Activated T-helper 1 cell treated with anti-CD3 and anti-CD28 coated beads, Interleukin-2, amount 50 U/mL, for 16 hours (primary cell): ENCODE measurements at regions not wholly inside any gene's neighbourhood (a gene's known extent, or its start where the extent isn't known, plus 50 kb on each side); places are given as distances from the start of the nearest gene placed in this dataset.

Experiments
- DNase-seq, 2 donors: peaks; one replicate each; pipeline ENCODE4 v3.0.0-alpha.2; 2020; ENCODE audit warnings: low read depth in 1 of 2, low spot score in 1 of 2

DNA sequence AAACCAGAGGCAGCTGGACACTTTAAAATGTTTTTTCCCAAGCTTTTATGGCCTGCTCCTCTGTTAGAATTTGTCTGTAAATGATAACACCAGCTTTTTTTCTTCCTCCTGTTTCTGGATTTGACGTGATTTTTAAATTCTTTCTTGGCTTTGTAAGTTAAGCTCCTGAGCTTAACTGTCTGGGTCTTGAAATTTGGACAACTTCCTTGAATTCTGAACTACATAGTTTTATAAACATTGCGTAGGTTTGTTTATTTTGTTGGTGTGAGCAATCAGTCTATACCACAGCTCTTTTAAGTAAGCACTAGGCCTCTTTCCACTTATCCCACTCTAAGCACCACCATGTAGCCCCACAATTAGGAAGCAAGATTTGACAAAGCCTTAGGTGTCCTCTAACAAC, 144.4 kb upstream of the GUCY1A1 start:
- DNase-seq, result no peak

DNA sequence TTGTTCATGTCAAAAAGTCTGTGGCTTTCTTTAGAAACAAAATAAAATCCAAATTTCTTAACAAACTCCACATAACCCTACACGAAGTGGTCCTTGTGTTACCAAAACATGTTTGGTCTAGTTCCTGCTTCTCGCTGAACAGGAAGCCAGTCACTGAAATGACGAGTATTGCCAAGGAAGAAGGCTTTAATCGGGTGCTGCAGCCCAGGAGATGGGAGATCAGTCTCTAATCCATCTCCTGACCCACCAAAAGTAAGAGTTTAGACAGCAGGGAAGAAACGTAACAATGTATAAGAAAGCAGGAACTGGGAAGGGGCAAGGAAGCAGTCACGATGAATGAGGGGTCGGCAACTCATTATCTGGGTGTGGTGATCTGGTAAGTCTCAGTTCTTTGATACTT, 144.6 kb upstream of the MAP9 start:
- DNase-seq, result no peak

DNA sequence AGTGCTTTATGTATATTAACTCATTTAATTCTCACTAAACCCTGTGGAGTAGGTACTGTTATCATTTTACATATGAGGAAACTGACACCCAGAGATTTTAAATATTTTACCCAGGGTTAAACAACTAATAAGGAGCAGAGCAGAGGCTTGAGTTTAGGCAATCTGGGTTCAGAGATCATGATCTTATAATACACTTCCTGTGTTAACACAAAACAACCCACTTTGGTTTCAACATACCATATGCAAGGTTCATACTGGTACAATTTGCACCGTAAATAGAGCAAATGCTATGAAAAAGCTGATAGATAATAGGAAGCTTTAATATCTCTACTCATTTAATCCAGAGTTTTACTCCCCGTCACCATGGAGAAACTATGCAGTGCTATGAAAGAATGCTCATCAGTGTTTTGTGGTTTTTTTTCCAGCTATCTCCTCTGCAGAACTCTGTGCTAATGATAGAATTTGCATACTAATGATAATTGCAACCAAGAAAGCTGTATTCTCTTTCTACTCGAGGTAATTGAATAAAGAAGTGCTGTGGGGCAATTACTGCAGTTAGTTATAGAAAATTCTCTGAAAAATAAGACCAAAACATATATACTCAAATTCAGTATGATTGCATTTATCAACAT, 138.8 kb upstream of the MAP9 start:
- no peak for DNase-seq

DNA sequence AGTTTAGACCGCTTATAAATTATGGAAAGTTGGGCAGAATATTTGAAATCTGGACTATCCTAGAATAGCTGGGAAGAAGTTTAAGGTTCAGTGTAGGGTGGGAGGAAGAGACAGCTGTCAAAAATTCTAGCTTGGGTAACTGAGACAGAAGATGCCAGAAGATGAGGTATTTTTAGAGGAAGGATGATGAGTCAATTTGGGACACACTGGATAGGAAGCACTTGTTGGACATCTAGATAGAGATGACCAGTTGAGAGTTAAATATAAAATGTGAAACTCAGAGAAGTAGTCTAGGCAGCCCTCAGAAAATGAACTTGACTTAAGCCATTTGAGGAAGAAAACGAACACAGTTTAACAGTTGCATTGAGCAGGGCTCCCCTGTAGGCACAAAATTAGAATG, 137.9 kb upstream of the MAP9 start:
- DNase-seq, result no peak

DNA sequence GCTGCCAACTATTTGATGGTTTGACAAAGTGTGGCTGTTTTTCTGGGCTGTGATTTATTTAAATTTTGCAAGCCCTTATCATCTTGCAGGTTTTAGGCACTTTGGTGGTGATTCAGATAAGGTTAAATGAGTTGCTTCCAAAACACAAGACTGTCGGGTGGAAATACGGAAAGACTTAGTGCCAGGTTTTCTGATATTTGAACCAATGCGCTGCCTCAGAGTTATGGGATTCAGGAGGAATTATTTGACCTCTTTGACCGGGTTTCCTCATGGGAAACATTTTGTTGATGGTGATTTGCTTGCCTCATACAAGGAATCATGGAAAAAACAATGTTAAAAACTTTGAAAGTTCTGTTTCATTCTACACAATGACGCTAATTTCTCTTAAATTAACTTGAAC, 136.1 kb upstream of the MAP9 start:
- DNase-seq, result no peak

DNA sequence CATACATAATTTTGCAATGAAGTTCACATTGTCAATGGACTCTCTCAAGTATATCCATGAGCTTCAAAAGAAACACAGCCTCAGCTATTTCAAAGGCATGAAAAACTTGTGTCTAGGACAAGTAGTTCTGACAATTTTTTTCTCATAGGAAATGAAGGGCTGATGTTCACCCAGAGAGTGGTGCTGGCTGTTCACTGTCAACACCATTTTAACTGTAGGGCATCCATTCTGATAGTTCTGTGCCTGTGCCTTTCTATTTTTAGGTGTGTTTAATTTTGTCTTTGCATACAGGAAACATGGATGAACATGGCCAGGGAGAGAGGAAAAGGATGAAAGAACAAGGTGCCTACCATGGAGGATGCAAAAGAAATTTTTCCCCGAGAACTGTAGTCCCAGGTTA, 135.3 kb upstream of the MAP9 start:
- DNase-seq, result no peak

DNA sequence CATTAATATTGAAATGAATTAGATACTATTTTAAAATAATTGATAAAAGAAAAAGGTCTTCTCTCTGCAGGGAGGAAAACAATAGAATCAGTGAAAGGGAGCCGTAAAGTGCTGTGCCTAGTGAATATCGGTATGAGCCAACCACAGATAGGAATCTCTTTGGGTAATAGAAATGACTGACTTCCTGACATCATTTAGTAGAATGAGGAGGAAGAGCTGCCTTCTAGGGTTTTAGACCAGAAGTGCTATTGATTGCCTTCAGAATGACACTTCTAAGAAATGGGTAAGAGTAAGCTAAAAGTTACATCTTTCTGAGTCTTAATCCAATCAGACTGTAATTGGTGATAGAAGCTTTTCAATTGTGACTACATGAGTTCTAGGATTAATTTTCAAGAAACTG, 134.0 kb upstream of the MAP9 start:
- DNase-seq, result no peak

DNA sequence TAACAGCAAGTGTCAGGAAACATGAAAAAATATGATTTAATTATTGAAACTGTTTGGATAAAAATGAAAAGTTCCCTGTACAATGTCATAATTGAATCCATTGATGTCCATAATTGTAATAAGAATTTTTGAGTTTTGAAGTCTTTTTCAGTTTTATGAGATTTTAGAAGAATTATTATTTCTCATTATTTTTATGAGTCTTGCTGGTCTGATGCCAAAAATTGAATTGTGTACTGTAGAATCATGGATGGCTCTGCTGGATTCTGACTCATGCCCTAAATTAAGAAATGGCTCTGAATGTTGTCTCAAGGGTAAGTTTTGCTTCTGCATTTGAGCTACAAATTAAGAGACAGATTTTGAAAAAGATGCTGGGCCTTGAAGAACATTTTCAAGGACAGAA, 132.8 kb upstream of the MAP9 start:
- no peak for DNase-seq

DNA sequence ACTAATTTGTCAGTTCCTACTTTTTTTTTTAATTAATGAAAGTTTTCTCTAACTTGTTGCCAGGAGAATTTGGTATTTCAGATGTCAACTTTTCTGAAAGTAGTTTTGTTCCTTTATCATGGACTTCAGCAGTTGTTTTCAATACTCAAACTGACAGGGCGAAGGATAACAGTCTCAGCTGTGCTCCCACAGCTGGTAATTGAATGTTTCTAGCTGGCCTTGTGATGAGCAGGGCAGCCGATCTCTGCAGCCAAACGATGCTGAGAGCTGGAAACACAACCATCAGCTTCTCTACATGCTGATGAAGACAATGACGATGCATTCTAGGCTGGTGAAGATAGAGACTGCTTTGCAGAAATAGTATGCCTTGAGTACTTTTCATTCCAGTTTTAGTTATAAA, 130.0 kb upstream of the MAP9 start:
- DNase-seq, result no peak

DNA sequence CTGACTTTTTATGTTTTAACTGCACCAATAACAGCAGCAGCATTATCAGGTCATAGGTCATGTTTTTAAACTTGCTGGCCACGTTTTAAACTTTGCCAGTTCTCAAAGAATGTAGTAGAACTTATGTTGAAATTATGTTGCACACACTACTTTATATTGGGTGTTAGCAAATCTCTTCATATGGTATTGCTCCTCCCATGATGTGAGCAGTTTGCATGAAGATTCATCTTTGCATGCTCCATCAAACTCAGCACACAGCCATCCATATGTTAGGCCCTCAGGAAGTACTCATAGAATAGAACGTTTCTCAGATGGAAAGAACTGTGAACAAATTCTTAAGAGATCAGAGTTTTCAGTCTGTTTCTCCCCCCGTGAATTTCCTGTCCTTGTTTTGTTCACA, 128.6 kb upstream of the MAP9 start:
- DNase-seq, result no peak

DNA sequence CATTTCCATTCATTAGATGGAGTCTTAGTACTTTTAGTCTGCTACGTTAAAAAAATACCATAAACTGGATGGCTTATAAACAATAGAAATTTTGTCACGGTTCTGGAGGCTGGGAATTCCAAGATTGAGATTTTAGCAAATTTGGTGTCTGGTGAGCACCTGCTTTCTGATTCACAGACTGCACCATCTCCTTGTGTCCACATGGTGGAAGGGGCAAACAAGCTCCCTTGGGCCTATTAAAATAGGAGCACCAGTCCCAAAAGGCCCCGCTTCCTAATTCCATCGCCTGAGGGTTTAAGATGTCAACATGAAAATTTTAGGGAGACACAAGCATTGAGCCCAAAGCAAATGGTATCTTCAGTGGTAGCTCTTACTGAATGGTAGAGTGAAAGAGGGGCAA, 120.5 kb upstream of the MAP9 start:
- DNase-seq, result no peak

DNA sequence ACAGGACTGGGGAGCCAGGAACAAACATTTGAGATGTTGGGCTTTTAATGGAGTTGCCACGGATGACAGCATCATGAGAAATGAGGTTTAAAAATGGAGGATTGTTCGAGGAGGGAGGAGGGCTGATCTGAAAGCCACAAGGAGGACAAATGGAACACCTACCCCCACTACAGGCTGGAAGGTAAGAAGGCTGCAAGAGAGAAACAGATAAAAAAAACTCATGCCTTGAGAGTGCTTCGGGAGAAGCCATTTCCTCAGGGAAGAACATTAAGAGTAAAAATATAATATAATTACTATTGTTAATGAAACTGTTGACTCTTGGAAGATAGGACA, 119.5 kb upstream of the MAP9 start:
- no peak for DNase-seq

DNA sequence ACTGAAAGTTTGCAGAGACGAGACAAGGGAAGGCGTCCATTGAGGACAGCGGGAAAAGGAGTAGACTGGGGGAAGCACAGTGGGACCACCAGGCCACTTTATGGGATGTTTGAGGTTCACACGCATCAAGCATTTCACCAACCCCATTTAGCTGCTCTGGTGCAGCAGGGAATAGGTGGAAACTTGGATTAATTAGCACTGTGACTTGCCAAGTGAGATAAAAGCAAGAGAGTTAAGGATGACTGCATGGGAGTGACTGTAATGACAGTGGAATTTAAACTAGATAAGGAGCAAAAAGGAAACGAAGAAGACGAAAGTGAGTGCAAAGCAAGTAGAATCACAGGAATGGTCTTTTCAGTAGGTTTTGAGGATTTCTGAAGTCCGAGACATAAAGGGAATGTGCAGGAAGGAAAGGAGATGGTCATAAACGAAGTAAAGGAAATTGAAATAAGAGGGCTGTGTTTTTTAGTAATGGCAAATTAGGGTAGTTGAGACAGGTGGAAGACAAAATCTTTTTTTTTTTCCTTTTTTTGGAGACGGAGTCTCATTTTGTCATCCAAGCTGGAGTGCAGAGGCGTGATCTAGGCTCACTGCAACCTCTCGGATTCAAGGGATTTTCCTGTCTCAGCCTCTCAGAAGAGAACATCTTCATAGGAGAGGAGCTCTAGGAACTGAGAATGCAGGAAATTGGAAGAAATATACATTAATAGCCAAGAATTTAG, 119.0 kb upstream of the MAP9 start:
- DNase-seq, result no peak

DNA sequence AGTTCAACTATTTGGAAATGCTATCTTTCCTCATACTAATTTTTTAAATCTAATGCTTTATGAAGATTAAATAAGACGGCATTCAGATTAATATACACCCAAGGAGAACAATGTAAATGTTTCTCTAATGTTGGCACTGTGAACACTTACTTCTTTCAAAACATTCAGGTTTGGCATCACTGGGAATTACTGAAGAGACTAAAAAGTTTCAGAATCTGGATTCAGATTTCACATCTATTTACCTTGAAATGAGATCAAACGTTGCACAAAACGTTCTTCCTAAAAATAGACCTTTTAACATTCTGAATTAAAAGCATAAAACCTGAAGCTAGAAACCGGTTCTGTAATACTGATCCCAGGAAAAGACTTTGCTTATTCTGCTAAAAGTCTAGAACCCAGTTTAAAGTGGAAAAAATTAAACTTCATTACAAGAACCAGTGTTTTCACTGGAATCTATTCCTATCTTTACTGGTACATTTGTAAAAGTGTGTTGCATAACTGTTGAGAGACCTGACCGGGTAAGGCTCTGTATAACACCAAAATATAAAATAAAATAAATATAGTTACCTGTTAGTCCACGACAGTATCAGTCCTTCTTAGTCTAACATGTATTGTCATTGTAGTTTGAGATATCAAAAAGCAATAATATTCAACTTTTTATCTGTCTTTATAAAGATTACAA, 117.4 kb upstream of the MAP9 start:
- no peak for DNase-seq

DNA sequence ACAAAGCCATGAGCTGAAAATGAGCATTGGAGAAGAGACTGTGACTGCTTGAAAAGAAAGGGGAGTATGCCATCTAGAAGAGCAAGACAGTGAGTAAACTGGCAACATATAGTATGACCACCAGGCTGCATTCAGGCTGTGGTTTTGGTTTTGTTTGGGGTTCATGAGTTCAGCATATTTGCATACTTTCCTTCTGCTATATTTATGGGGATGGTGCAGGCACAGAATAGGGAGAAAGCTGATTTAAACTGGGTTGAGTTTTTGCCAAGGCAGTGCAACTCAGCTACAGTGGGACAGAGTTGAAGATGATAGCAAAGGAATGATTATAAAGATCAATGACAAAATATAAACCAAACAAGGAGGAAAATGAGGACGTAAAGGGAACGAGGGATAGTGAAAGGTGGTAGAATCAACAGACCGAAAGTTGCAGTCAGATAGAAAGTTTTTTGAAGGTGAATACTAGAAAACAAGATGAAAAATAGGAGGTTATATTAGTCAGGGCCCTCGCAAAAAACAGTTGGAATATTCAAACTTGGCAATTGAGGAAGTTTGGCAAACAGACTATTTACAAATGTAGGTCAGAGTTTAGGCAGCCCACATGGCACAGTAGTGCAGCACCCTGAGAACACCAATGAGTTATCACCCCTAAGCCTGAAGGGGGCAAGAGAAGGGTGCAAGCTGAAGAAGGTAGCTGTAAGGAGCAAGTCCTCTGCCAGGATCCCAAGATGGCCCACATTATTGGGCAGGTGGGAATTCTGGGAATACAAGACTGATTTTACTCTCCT, 114.8 kb upstream of the MAP9 start:
- DNase-seq, result no peak

DNA sequence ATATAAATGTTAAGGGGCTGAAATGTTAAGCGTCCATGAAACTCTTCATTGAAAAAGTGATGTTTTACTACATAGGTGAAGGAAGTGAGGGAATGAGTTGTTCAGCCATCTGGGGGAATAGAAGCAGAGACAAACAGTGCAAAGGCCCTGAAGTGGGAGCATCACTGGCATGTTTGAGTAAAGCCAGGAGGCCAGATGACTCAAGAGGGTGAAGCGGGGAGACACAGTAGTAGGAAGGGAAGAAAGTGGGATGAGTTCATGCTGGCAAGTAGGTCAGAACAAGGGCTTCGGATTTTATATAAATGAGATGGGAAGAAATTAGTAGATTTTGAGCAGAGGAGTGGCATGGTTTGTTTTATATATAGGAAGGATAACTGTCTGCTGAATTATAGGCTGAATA, 112.5 kb upstream of the MAP9 start:
- DNase-seq, result no peak

DNA sequence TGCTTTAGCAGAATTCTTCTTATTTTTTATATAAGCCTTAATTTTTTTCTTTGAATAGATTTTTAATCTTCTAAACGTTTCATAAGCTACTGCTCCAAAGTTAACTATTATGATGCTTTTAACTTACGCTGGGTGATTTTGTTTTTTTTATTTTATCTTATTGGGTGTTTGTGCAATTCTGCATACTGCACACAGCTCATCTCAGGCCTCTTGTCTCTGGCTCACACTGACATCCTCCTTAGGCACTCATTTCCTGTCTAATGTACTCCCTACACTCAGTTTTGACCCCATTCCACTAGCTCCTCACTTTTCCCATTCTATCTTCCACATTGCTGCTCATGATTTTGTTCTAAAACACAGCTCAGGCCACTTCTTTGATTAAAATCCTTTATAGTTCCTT, 111.9 kb upstream of the MAP9 start:
- DNase-seq, result no peak

DNA sequence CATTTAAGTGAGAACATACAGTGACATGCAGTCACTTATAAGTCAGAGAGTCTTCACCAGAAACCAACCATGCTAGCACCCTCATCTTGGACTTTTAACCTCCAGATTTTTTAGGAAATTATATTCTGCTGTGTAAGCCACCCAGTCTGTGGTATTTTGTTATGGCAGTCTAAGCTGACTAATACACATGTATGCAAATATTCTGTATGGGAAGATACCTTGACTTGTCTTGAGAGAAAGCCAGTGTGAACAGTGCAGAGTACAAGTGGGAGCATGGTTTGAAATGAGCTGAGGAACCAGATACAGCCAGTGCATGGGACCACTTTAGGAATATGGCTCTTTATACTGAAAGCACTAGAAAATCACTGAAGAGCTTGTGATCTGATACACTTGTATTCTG, 110.4 kb upstream of the MAP9 start:
- no peak for DNase-seq

DNA sequence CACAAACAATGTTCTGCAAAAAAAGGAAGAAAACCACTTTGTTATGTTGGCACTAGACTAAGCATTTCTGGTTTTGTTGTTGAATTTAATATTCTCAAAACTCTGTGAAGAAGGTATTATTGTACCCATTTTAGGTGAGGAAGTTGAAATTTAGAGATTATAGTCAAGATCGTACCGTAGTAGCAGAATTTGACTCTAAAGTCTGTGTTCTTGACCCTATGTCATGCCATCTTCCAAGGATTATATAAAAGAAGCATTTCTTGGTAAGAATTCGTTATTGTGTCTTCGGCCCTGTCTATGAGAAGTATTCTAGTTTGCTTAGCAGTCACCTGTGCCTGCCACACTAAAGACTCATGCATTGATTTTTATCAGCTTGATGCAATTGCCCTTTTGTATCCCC, 104.4 kb upstream of the MAP9 start:
- DNase-seq, result no peak

DNA sequence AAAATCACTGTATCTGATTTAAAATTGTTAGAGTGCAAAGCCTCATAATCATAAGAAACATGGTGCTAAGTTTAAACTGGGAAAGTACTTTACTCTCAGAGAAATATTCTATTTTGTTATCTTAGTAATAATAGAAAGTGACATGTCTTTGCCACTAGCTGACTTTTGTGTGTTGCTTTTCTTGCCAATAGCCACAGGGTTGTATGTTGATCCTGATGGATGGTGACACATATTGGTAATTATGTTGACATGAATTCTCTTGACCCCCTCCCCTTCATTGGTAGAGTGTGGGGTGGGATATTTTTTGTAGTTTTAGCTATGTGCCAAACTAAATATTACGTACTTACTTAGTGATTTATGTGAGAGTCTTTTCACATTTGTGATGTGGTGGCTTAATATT, 103.1 kb upstream of the MAP9 start:
- DNase-seq, result no peak

DNA sequence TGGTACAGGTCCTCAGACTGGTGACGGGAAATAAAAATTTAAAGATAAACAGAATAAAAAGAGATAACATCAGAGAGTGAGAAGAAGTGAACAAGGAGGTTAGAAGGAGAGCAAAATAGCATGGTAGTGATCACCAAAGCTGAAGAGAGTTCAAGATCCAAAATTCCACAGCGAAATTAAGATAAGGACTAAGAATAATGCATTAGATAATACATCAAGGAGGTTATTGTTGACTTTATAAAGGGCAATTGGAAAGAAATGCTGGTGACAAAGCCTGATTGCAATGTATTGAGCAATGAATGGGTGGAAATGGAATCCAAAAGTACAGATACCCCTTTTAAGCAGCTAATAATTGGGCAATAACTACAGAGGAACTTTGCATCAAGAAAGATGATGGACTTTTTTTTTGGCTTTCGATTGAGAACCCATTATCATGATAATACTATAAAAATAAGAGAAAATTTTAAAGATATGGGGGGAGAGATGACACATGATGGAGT, 101.6 kb upstream of the MAP9 start:
- no peak for DNase-seq

DNA sequence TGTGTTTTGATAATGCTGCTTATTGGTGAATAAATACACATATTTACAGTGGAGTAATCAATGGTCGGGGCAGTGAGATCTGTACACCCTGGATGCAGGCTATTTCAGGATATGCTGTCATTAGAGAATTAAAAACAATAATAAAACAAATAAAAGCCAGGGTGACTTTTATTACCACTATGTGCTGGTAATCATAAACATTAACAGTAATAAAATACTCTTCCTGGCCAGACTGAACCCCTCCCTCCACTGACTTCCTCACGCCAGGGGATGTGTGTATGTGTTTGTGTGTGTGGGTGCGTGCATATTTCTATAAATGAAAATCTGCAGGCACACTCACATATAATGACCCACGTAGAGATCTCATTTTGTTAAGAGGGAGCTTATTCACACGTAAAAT, 98.0 kb upstream of the MAP9 start:
- no peak for DNase-seq
